ENCODE measurements at regions not wholly inside any gene's neighbourhood (a gene's known extent, or its start where the extent isn't known, plus 50 kb on each side); places are given as distances from the start of the nearest gene placed in this dataset.
"Not testable (repeated sequence)": the region's sequence is repeated elsewhere in the genome, so short reads cannot be mapped to it uniquely, and the experiment has no call there.

- DNase-seq (ENCODE audit: low spot score), result no peak
Measured at GRCh38 chr3:144754076-144754783, 782.6 kb downstream of the DIPK2A start.

GRCh38 chr3:144756704-144757440, 785.2 kb downstream of the DIPK2A start:
- DNase-seq (ENCODE audit: low spot score), result no peak

- DNase-seq (ENCODE audit: low spot score), result no peak
Measured at GRCh38 chr3:144760831-144761230, 789.2 kb downstream of the DIPK2A start.

- no peak for DNase-seq (ENCODE audit: low spot score)
Measured at GRCh38 chr3:144762091-144762490, 790.5 kb downstream of the DIPK2A start.

DNA sequence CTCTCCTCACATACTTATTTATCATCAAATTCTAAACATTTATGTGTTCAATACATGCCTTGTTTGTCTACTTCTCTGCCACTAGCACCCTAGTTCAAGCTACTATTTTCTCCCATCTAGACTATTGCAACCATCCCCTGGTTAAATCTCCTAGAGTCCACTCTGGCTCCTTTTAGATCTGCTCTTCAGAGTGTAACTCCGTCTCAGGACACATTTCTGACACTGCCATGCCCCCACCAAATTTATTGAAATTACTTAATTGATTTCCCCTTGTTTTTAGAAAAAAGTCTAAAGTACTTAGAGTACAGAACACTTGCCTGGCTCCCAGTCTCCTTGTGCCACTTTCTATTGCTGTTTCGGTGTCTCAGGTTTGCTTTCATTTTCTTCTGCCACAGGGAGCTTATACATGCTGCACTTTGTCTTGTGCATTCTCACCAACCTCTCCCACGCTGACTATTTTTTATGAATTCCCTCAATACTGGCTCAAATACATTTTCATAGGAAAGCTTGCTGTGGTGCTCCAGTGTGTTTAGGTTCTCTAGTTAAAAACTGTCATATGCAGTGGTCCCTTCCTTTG, 792.3 kb downstream of the DIPK2A start:
- DNase-seq (ENCODE audit: low spot score), result no peak

GRCh38 chr3:144770281-144770680, 798.7 kb downstream of the DIPK2A start:
- DNase-seq (ENCODE audit: low spot score), result no peak

- DNase-seq (ENCODE audit: low spot score), result no peak
Measured at GRCh38 chr3:144770915-144771351, 799.3 kb downstream of the DIPK2A start.

DNA sequence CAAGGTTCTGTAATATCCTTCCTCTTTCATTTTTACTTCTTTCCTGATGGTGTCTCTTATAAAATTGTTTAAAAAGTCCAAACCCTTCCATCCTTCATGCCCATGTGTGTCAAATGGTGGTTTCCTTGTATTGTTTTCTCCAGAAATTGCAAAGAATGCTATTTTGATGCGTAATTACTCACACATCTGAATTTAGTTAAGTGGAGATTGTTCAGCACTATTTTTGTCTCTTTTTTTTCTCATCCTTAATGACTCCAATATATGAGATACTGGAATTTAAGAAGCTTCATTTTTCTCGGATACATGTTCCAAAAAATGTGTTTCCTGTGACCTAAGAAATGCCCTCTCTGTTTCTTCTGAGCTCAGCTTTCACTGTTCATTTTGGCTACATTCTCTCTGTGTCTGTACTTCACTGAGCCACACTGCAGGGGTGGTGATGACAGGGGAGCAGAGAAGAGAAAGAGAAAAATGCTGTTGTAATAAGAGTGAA, 799.8 kb downstream of the DIPK2A start:
- DNase-seq (ENCODE audit: low spot score), result no peak

DNA sequence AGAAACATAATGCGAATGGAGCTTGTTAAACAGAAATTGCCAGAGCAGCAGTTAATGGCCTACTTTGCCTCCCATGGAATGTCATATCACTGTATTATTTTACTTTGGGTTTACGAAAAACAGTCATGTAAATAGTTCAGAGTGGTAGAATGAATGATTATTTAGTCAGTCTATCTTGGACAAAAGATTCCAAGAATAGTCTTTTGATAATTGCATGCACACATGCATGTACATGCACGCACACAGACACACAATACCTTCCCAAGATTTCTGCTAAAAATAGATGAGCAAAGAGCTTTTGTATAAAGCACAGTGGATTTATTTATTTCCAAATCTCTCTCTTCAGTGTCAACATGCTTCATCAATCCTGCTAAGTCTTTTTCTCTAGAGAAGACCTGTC, 800.7 kb downstream of the DIPK2A start:
- no peak for DNase-seq (ENCODE audit: low spot score)

DNA sequence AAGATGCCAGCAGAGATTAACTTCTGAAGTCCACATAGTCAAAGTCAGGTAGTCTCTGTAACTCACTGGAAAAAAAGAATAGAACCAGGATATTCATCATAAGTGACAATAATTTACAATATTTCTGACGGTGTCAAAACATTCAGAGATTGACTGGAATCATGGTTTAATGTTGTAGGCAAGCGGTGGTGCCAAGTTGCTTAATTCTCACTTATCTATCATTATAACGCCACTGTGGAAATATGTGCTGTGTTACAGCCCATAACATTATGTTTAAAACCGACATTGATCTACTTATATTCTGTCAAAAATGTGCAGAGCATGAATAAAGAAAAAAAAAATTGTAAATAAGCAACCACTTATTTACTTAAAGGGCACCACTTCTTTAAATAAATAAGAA, 801.7 kb downstream of the DIPK2A start:
- DNase-seq (ENCODE audit: low spot score), result no peak

DNA sequence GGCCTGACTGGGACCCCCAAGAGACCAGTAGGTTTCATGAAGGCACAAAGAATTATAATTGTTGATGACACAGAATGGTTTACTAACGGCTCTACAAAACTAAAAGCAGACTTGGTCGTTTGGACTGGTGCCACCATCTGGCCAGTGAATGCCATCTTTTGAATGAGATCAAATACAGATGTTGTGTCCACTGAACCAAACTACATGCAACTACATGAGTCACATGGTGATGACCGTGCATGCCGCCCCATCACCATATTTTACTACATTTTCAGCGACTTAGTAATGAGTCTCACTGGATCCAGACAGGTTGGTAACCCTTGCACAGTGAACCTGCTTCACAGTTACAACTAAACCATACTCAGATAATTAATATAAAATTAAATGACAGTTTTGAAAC, 803.3 kb downstream of the DIPK2A start:
- no peak for DNase-seq (ENCODE audit: low spot score)

GRCh38 chr3:144775551-144775950, 803.9 kb downstream of the DIPK2A start:
- DNase-seq (ENCODE audit: low spot score), result no peak

DNA sequence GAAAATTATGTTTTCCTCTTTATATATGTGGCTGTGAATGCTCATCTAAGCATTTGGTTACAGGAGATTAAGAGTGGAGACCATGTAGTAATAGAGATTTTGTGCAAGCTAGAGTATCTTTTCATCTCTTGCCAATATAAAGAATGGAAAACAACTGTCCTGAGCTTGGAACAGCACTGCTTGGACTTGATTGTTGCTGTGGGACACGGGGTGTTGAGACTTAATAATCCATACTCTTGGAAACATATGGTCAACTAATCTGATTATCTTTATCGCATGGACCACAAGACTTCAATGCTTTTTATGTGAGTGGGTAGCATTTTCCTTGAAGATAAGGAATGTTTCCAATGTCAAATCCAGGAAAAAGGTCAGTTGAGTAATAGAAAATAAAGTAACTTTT, 806.3 kb downstream of the DIPK2A start:
- no peak for DNase-seq (ENCODE audit: low spot score)

GRCh38 chr3:144791034-144791433, 819.4 kb downstream of the DIPK2A start:
- no peak for DNase-seq (ENCODE audit: low spot score)

GRCh38 chr3:144801890-144802289, 830.3 kb downstream of the DIPK2A start:
- no peak for DNase-seq (ENCODE audit: low spot score)

DNA sequence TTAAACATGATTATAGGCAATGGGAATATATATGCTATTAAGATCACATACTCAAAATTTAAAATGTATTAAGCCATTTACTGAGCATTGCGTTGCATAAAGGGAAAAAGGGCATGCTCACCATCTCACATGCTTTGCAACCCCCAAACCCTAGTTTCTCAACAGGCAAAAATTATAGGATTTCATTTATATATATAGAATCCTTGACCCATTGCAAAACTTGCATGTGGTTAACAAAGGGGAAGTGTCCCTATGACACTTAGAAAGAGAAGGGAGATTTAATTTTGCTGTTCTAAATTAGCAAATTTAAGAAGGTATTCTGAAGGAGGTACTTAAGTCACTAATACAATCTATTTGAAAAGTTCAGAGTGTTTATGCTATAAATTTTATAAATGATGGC, 837.8 kb downstream of the DIPK2A start:
- no peak for DNase-seq (ENCODE audit: low spot score)

- no peak for DNase-seq (ENCODE audit: low spot score)
Measured at GRCh38 chr3:144810160-144810559, 838.5 kb downstream of the DIPK2A start.

DNA sequence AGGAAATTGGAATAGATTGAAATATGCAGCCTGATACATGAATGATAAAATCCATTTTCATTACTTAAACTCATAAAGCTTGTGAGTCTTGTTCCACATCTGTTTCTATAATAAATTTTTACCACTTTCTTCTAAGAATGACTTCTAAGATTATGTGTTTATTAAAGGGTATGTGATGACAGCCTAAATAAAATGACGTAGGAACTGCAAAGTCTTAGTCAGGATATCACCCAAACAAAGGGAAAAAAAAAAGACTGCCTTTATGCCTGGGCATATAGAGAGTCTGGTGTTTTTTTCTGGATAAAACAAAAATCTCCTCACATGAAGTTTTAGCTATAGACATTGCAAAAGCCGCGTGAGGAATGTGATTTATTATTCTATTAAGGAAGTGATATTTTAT, 844.0 kb downstream of the DIPK2A start:
- no peak for DNase-seq (ENCODE audit: low spot score)

GRCh38 chr3:144816323-144816722, 844.7 kb downstream of the DIPK2A start:
- no peak for DNase-seq (ENCODE audit: low spot score)

DNA sequence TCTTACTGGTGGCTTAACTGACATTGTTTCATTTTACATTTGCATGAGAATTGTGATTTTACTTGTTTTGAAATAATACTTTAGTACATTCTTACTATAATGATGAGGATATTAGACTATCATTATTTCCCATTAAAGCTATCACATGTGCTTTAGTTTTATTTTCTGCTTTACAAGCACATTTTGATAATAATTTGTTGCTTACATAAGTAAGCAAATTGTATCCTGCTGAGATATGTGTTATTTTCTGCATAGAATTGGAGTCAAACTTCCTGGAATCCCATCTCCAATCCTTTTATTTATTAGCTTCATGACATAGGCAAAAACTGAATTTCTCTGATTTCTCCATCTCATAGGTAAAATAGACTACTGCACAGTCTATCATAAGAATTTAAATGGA, 847.4 kb downstream of the DIPK2A start:
- no peak for DNase-seq (ENCODE audit: low spot score)

GRCh38 chr3:144820232-144820631, 848.6 kb downstream of the DIPK2A start:
- DNase-seq (ENCODE audit: low spot score), result not testable (repeated sequence)

DNA sequence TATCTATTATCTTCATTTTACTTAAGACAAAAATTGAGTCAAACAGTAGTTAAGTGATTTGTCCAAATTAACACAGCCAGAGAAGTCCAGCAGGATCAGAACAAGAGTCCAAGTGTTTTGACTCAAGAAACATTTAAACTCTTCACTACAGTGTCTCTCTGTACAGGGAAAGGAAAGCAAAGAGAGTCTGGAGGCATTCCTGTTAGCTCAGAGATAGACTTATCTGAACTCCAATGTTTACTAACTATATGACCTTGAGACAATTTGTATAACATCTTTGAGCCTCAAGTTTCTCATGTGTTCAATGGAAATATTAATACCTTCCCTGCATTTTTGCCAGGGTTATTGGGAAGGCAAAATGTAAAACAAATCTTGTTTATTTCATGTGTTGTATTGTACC, 849.1 kb downstream of the DIPK2A start:
- DNase-seq (ENCODE audit: low spot score), result no peak

DNA sequence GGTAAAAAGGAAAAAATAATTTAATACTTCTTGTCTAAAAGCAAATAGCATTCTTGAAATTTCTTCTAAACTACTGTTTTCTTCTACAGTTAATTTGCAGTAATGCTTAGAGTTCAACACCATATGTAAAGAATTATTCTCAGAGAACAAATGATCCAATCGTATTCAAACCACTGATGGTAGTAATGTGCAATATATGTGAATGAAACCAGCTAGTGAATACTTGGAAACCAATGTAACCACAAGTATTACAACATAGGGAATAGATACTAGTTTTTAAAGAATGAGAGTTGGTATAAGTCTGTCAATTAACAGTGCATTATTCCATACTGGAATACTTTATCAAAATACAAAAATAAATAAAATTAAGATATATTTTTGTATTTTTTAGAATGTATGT, 850.0 kb downstream of the DIPK2A start:
- no peak for DNase-seq (ENCODE audit: low spot score)
